Adrenal gland (tissue), 9 donors: ENCODE measurements at regions not wholly inside any gene's neighbourhood (a gene's known extent, or its start where the extent isn't known, plus 50 kb on each side); places are given as distances from the start of the nearest gene placed in this dataset.

Source experiments
- DNase-seq, 7 donors: peaks; one replicate each; pipeline ENCODE4 v3.0.0-alpha.2; 2019 to 2020
- H3K27ac ChIP-seq, 5 donors: fragments of 200-600 bp; sonication (generic) in 4 of 5; 1 replicate in 3 of 5; 2 replicates in 2 of 5; pipeline versions ENCODE4 v1.5.1 to v1.8.0; 2016 to 2020; ENCODE audit warnings: mild to moderate bottlenecking in 1 of 5
- H3K27me3 ChIP-seq: fragments of 200-600 bp; 2 replicates; pipeline ENCODE4 v1.8.0; 2021
- H3K36me3 ChIP-seq, 2 donors: fragments of 200-600 bp; replicated peaks in 1 of 2; 1 replicate in 1 of 2; 2 replicates in 1 of 2; pipeline versions ENCODE4 v1.5.1 to v1.8.0; 2018 to 2022
- H3K4me1 ChIP-seq, 2 donors: fragments of 200-600 bp; replicated peaks in 1 of 2; 1 replicate in 1 of 2; 2 replicates in 1 of 2; pipeline versions ENCODE4 v1.5.1 to v1.8.0; 2018 to 2021
- H3K4me3 ChIP-seq, 4 donors: fragments of 200-600 bp; sonication (generic) in 3 of 4; one replicate each; pipeline ENCODE4 v1.5.1; 2016 to 2018
- H3K9me3 ChIP-seq, 3 donors: fragments of 200-600 bp; sonication (generic) in 1 of 3; replicated peaks in 1 of 3; 1 replicate in 2 of 3; 2 replicates in 1 of 3; pipeline versions ENCODE4 v1.5.1 to v1.8.0; 2016 to 2021
- POLR2A ChIP-seq, 2 donors: fragments of 450-650 bp; IDR thresholded peaks; one replicate each; pipeline ENCODE4 v1.6.1; 2017; ENCODE audit warnings: antibody characterized with exemption in 2 of 2, mild to moderate bottlenecking in 2 of 2, moderate library complexity in 1 of 2
- WGBS, 4 donors: extraction: QIAGEN DNeasy Blood & Tissue Kit in 2 of 4; methylation state at CpG; one replicate each; pipeline versions ENCODE4 v1.1.5 to v1.1.7; 2013 to 2017; 5-methylcytosine and 5-hydroxymethylcytosine counted together
- intact Hi-C, 2 donors: fragments of 100-400 bp; cut with DNase I; formaldehyde crosslinking; loops; one replicate each; pipeline versions ENCODE4 v1.14.1 to v1.15.0; 2022 to 2023
- TF ChIP-seq, protein P1 (sequence below), 6 experiments: fragments of 450-650 bp in 4 of 6; fragments of 200-600 bp in 2 of 6; sonication (generic) in 1 of 6; IDR thresholded peaks; 1 replicate in 5 of 6; 2 replicates in 1 of 6; pipeline versions ENCODE4 v1.5.1 to v1.8.0; 2016 to 2021; ENCODE audit warnings: antibody characterized with exemption in 6 of 6, mild to moderate bottlenecking in 2 of 6, moderate library complexity in 1 of 6
- donor health status: healthy with polysubstance abuse.
- donor health status: Bipolar disorder and iron deficiency.
- donor health status: DM: yes; HTN: yes; CAD: no.
- donor health status: DM: no; HTN: no; CAD: no.
- donor health status: DM: no; HTN: no; CAD: no.

GRCh38 chr4:54359919-54360650 lies 131.0 kb downstream of the PDGFRA start:
- WGBS, 4 donors = 61 to 70% (median 65%) methylated on average over 5 of the region's 5 CpGs
- H3K4me1 ChIP-seq = no peaks in the 10 kb centered on the region
- no peaks in the 10 kb centered on the region for H3K36me3 ChIP-seq
- DNase-seq = no peak
- no peak overlapping the region for H3K4me3 ChIP-seq
- no peaks in the 10 kb centered on the region for H3K27me3 ChIP-seq
- TF ChIP-seq, protein P1, sequence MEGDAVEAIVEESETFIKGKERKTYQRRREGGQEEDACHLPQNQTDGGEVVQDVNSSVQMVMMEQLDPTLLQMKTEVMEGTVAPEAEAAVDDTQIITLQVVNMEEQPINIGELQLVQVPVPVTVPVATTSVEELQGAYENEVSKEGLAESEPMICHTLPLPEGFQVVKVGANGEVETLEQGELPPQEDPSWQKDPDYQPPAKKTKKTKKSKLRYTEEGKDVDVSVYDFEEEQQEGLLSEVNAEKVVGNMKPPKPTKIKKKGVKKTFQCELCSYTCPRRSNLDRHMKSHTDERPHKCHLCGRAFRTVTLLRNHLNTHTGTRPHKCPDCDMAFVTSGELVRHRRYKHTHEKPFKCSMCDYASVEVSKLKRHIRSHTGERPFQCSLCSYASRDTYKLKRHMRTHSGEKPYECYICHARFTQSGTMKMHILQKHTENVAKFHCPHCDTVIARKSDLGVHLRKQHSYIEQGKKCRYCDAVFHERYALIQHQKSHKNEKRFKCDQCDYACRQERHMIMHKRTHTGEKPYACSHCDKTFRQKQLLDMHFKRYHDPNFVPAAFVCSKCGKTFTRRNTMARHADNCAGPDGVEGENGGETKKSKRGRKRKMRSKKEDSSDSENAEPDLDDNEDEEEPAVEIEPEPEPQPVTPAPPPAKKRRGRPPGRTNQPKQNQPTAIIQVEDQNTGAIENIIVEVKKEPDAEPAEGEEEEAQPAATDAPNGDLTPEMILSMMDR (IDR thresholded peaks at IDR 0.05) = no peak
- no peak for TF ChIP-seq POLR2A (IDR thresholded peaks at IDR 0.05)
- intact Hi-C loops = no loop called here
- no peaks in the 10 kb centered on the region for H3K9me3 ChIP-seq
- no peak overlapping the region for H3K27ac ChIP-seq

GRCh38 chr4:54363037-54363436 lies 133.9 kb downstream of the PDGFRA start:
- 78 to 80% (median 79%) methylated on average over 8 of the region's 8 CpGs for WGBS, 4 donors
- DNase-seq = no peak
- H3K4me1 ChIP-seq = no peaks in the 10 kb centered on the region
- intact Hi-C loops = no loop called here
- no peak overlapping the region for H3K4me3 ChIP-seq
- TF ChIP-seq, protein P1 (IDR thresholded peaks at IDR 0.05) = no peak
- H3K27ac ChIP-seq = no peak overlapping the region
- no peaks in the 10 kb centered on the region for H3K9me3 ChIP-seq
- no peaks in the 10 kb centered on the region for H3K36me3 ChIP-seq
- H3K27me3 ChIP-seq = no peaks in the 10 kb centered on the region

GRCh38 chr4:54365691-54366090 lies 136.6 kb downstream of the PDGFRA start:
- intact Hi-C loops = no loop called here
- Histone ChIP-seq H3K4me3 (no peak overlapping the region), H3K4me1 (no peaks in the 10 kb centered on the region), H3K27ac (no peak overlapping the region), H3K27me3 (no peaks in the 10 kb centered on the region), H3K36me3 (no peaks in the 10 kb centered on the region), H3K9me3 (no peaks in the 10 kb centered on the region)
- WGBS, 4 donors = 76 to 90% (median 79%) methylated on average over 3 of the region's 3 CpGs
- TF ChIP-seq, protein P1 (IDR thresholded peaks at IDR 0.05) = no peak
- TF ChIP-seq POLR2A (IDR thresholded peaks at IDR 0.05) = no peak
- no peak for DNase-seq

GRCh38 chr4:54367059-54367458 lies 138.0 kb downstream of the PDGFRA start:
- no peaks in the 10 kb centered on the region for H3K4me1 ChIP-seq
- no peak overlapping the region for H3K4me3 ChIP-seq
- TF ChIP-seq POLR2A (IDR thresholded peaks at IDR 0.05) = no peak
- TF ChIP-seq, protein P1 (IDR thresholded peaks at IDR 0.05) = no peak
- H3K9me3 ChIP-seq = no peaks in the 10 kb centered on the region
- no peaks in the 10 kb centered on the region for H3K36me3 ChIP-seq
- intact Hi-C loops = no loop called here
- no peak overlapping the region for H3K27ac ChIP-seq
- 58 to 81% (median 67%) methylated on average over 1 of the region's 1 CpG for whole genome bisulfite sequencing, 4 donors
- no peaks in the 10 kb centered on the region for H3K27me3 ChIP-seq
- no peak for DNase-seq
